Neural cell (in vitro differentiated cells): ENCODE measurements at regions not wholly inside any gene's neighbourhood (a gene's known extent, or its start where the extent isn't known, plus 50 kb on each side); places are given as distances from the start of the nearest gene placed in this dataset.

Source experiments
- H2AFZ ChIP-seq: fragments of 200-600, 300-800 bp; sonication (generic), shearing (Covaris generic); 2 replicates; pipeline ENCODE4 v1.6.0; 2014; ENCODE audit warnings: low read depth, mild to moderate bottlenecking, antibody characterized with exemption, low read length, moderate library complexity
- H3F3A ChIP-seq: fragments of 200-600 bp; shearing (Covaris generic); 2 replicates; pipeline ENCODE4 v1.6.1; 2016; ENCODE audit warnings: mild to moderate bottlenecking, moderate library complexity, mixed read lengths, antibody characterized with exemption, low read length; ENCODE audit not compliant: insufficient read depth, poor library complexity, severe bottlenecking
- H3K27ac ChIP-seq: fragments of 200-600, 300-800 bp; sonication (generic), shearing (Covaris generic); 2 replicates; pipeline ENCODE4 v1.5.1; 2014; ENCODE audit warnings: mild to moderate bottlenecking, low read length, moderate library complexity
- H3K27me3 ChIP-seq: fragments of 300-800, 200-600 bp; sonication (generic), shearing (Covaris generic); 2 replicates; pipeline ENCODE4 v1.6.0; 2014; ENCODE audit warnings: mild to moderate bottlenecking, low read depth, low read length, moderate library complexity; ENCODE audit not compliant: insufficient read depth
- H3K36me3 ChIP-seq: fragments of 300-800, 200-600 bp; sonication (generic), shearing (Covaris generic); 2 replicates; pipeline ENCODE4 v1.5.1; 2014; ENCODE audit warnings: mild to moderate bottlenecking, antibody characterized with exemption, low read length, moderate library complexity; ENCODE audit not compliant: insufficient read depth
- H3K4me2 ChIP-seq: fragments of 300-800, 200-600 bp; sonication (generic), shearing (Covaris generic); 2 replicates; pipeline ENCODE4 v1.6.0; 2014; ENCODE audit warnings: mild to moderate bottlenecking, low read length
- H3K4me3 ChIP-seq: fragments of 300-800, 200-600 bp; sonication (generic), shearing (Covaris generic); 2 replicates; pipeline ENCODE4 v1.5.1; 2014; ENCODE audit warnings: mild to moderate bottlenecking, low read length, moderate library complexity
- H3K79me2 ChIP-seq: fragments of 200-600 bp; shearing (Covaris generic); replicated peaks from 2 replicates; pipeline ENCODE4 v1.6.0; 2014; ENCODE audit warnings: mild to moderate bottlenecking, low read length, moderate library complexity; ENCODE audit not compliant: insufficient read depth
- H3K9ac ChIP-seq: fragments of 300-800, 200-600 bp; sonication (generic), shearing (Covaris generic); 2 replicates; pipeline ENCODE4 v1.6.1; 2016; ENCODE audit warnings: mild to moderate bottlenecking, low read length, mixed read lengths
- H3K9me2 ChIP-seq: fragments of 200-600 bp; shearing (Covaris generic); 2 replicates; pipeline ENCODE4 v1.6.1; 2016; ENCODE audit warnings: mild to moderate bottlenecking, low read length, mixed read lengths; ENCODE audit not compliant: insufficient read depth
- H3K9me3 ChIP-seq: fragments of 200-600, 300-800 bp; sonication (generic), shearing (Covaris generic); 2 replicates; pipeline ENCODE4 v1.6.1; 2016; ENCODE audit warnings: mild to moderate bottlenecking, mixed run types, low read length, moderate library complexity, mixed read lengths
- H4K20me1 ChIP-seq: fragments of 200-600 bp; shearing (Covaris generic); 2 replicates; pipeline ENCODE4 v1.6.1; 2016; ENCODE audit warnings: mild to moderate bottlenecking, mixed run types; ENCODE audit not compliant: insufficient read depth
- CTCF ChIP-seq: fragments of 450-650 bp; IDR thresholded peaks from 2 replicates; pipeline ENCODE4 v1.5.1; 2014; ENCODE audit warnings: antibody characterized with exemption, mild to moderate bottlenecking, moderate library complexity; ENCODE audit not compliant: poor library complexity, severe bottlenecking
- EP300 ChIP-seq: fragments of 450-650 bp; conservative IDR thresholded peaks from 2 replicates; pipeline ENCODE4 v1.6.1; 2014; ENCODE audit warnings: antibody characterized with exemption, mild to moderate bottlenecking, moderate library complexity; ENCODE audit not compliant: poor library complexity, severe bottlenecking
- EZH2 ChIP-seq: fragments of 200-600, 300-800 bp; shearing (Covaris generic), sonication (generic); IDR thresholded peaks from 2 replicates; pipeline ENCODE4 v1.6.1; 2014; ENCODE audit warnings: antibody characterized with exemption, low read length, borderline replicate concordance, mild to moderate bottlenecking; ENCODE audit not compliant: insufficient read depth, poor library complexity, severe bottlenecking
- MXI1 ChIP-seq: fragments of 450-650 bp; conservative IDR thresholded peaks from 2 replicates; pipeline ENCODE4 v1.6.1; 2014; ENCODE audit warnings: antibody characterized with exemption, mild to moderate bottlenecking; ENCODE audit not compliant: poor library complexity, severe bottlenecking
- POLR2AphosphoS5 ChIP-seq: IDR thresholded peaks from 2 replicates; pipeline ENCODE4 v1.6.1; 2012
- RAD21 ChIP-seq: fragments of 450-650 bp; conservative IDR thresholded peaks from 2 replicates; pipeline ENCODE4 v1.6.1; 2014; ENCODE audit warnings: antibody characterized with exemption, mild to moderate bottlenecking, moderate library complexity
- REST ChIP-seq: IDR thresholded peaks from 2 replicates; pipeline ENCODE4 v1.6.1; 2012; ENCODE audit warnings: borderline replicate concordance
- SMC3 ChIP-seq: fragments of 450-650 bp; conservative IDR thresholded peaks from 2 replicates; pipeline ENCODE4 v1.6.1; 2014; ENCODE audit warnings: antibody characterized with exemption, mild to moderate bottlenecking, moderate library complexity; ENCODE audit not compliant: poor library complexity
- TAF1 ChIP-seq: IDR thresholded peaks from 2 replicates; pipeline ENCODE4 v1.6.1; 2012; ENCODE audit warnings: low read depth

- Histone ChIP-seq H3K4me2 (no peak overlapping the region), H3K9me2 (no peaks in the 10 kb centered on the region)
Observed at GRCh38 chr2:22885245-22885644, 499.7 kb upstream of the KLHL29 start.

GRCh38 chr2:22887426-22887825 is 497.6 kb upstream of the KLHL29 start:
- Histone ChIP-seq H3K4me3 (no peak overlapping the region), H3K9ac (no peak overlapping the region), H3K4me2 (no peak overlapping the region), H3K9me2 (no peaks in the 10 kb centered on the region), H3K27ac (peak overlapping the region; percentile 49), H3K79me2 (no peaks in the 10 kb centered on the region), H4K20me1 (no peaks in the 10 kb centered on the region), H3K9me3 (no peaks in the 10 kb centered on the region), H2AFZ (no peak overlapping the region), H3K27me3 (no peaks in the 10 kb centered on the region), H3F3A (no peaks in the 10 kb centered on the region), H3K36me3 (no peaks in the 10 kb centered on the region)
- TF ChIP-seq POLR2AphosphoS5 (no peak), RAD21 (no peak), EP300 (no peak), CTCF (no peak), REST (no peak), EZH2 (no peak), MXI1 (no peak), TAF1 (no peak), SMC3 (no peak)

More at GRCh38 chr2:22885245-22885644, 499.7 kb upstream of the KLHL29 start:
- no peak overlapping the region for H3K4me3 ChIP-seq
- no peaks in the 10 kb centered on the region for H3K79me2 ChIP-seq
- H3F3A ChIP-seq: no peaks in the 10 kb centered on the region
- no peaks in the 10 kb centered on the region for H3K9me3 ChIP-seq
- TF ChIP-seq POLR2AphosphoS5 (no peak), TAF1 (no peak), SMC3 (no peak), MXI1 (no peak)
- H3K27me3 ChIP-seq: no peaks in the 10 kb centered on the region
- H3K27ac ChIP-seq: no peak overlapping the region
- H4K20me1 ChIP-seq: no peaks in the 10 kb centered on the region
- no peaks in the 10 kb centered on the region for H3K36me3 ChIP-seq
- no peak overlapping the region for H2AFZ ChIP-seq
- no peak overlapping the region for H3K9ac ChIP-seq

GRCh38 chr2:22887845-22888244 is 497.1 kb upstream of the KLHL29 start:
- Histone ChIP-seq H4K20me1 (no peaks in the 10 kb centered on the region), H3K79me2 (no peaks in the 10 kb centered on the region), H3K4me3 (no peak overlapping the region), H3K9ac (no peak overlapping the region), H3F3A (no peaks in the 10 kb centered on the region), H2AFZ (peak overlapping the region; percentile 12), H3K27ac (peak overlapping the region; percentile 49), H3K4me2 (no peak overlapping the region), H3K27me3 (no peaks in the 10 kb centered on the region), H3K9me2 (no peaks in the 10 kb centered on the region), H3K36me3 (no peaks in the 10 kb centered on the region), H3K9me3 (no peaks in the 10 kb centered on the region)
- TF ChIP-seq TAF1 (no peak), EP300 (peak; percentile 59)
